ENCODE measurements at regions not wholly inside any gene's neighbourhood (a gene's known extent, or its start where the extent isn't known, plus 50 kb on each side); places are given as distances from the start of the nearest gene placed in this dataset.
"Not testable (repeated sequence)": the region's sequence is repeated elsewhere in the genome, so short reads cannot be mapped to it uniquely, and the experiment has no call there.

- TF ChIP-seq, protein P1, sequence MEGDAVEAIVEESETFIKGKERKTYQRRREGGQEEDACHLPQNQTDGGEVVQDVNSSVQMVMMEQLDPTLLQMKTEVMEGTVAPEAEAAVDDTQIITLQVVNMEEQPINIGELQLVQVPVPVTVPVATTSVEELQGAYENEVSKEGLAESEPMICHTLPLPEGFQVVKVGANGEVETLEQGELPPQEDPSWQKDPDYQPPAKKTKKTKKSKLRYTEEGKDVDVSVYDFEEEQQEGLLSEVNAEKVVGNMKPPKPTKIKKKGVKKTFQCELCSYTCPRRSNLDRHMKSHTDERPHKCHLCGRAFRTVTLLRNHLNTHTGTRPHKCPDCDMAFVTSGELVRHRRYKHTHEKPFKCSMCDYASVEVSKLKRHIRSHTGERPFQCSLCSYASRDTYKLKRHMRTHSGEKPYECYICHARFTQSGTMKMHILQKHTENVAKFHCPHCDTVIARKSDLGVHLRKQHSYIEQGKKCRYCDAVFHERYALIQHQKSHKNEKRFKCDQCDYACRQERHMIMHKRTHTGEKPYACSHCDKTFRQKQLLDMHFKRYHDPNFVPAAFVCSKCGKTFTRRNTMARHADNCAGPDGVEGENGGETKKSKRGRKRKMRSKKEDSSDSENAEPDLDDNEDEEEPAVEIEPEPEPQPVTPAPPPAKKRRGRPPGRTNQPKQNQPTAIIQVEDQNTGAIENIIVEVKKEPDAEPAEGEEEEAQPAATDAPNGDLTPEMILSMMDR (conservative IDR thresholded peaks at IDR 0.05): not testable (repeated sequence)
- not testable (repeated sequence) for TF ChIP-seq EZH2 (IDR thresholded peaks at IDR 0.05; ENCODE audit: low read depth)
Observed at GRCh38 chr2:33690686-33691085, 91.6 kb upstream of the FAM98A start.

All from PC-9 (cell line).